Gastrocnemius medialis (tissue), 4 donors: ENCODE measurements at regions not wholly inside any gene's neighbourhood (a gene's known extent, or its start where the extent isn't known, plus 50 kb on each side); places are given as distances from the start of the nearest gene placed in this dataset.

Source experiments
- CTCF ChIP-seq, 5 experiments: fragments of 450-650 bp in 3 of 5; fragments of 200-600 bp in 2 of 5; sonication (generic) in 2 of 5; IDR thresholded peaks in 4 of 5; conservative IDR thresholded peaks in 1 of 5; 1 replicate in 4 of 5; 2 replicates in 1 of 5; pipeline ENCODE4 v1.5.1; 2016 to 2019; ENCODE audit warnings: antibody characterized with exemption in 5 of 5, mild to moderate bottlenecking in 3 of 5, moderate library complexity in 3 of 5
- POLR2A ChIP-seq, 2 donors: fragments of 450-650 bp; IDR thresholded peaks; one replicate each; pipeline ENCODE4 v1.6.1; 2017; ENCODE audit warnings: antibody characterized with exemption in 2 of 2, mild to moderate bottlenecking in 2 of 2, moderate library complexity in 2 of 2

GRCh38 chr5:4804691-4805360 is 335.3 kb upstream of the ADAMTS16 start:
- no peak for TF ChIP-seq CTCF (IDR thresholded peaks at IDR 0.05 in 4 of 5, conservative IDR thresholded peaks at IDR 0.05 in 1 of 5)
- TF ChIP-seq POLR2A (IDR thresholded peaks at IDR 0.05), result no peak
